ENCODE measurements at regions not wholly inside any gene's neighbourhood (a gene's known extent, or its start where the extent isn't known, plus 50 kb on each side); places are given as distances from the start of the nearest gene placed in this dataset.

DNA sequence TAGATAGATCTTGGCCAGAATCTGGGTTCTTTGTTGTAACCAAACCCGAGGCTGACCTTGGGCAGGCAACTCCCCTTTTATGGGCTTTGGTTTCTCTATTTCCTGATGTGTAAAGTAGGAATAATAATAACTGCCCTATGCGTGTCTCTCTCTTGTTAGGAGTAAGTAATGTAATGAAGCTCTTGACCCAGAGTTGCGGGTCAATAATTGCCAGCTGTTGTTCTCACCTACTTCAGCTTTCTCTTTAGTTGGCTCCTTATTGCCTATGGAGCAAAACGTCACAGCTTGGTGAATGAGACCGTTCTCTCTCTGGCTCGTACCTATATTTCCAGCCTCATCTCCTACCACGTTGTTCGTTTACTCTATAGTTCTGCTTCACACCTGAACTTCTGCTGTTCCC lies 56.6 kb upstream of the KIRREL3 start:
- Mint-ChIP-seq H3K4me3 (ENCODE audit: unreplicated experiment) (no peak overlapping the region), H3K36me3 (ENCODE audit: unreplicated experiment) (no peaks in the 10 kb centered on the region), H3K27ac (ENCODE audit: unreplicated experiment) (no peak overlapping the region), H3K9me3 (ENCODE audit: unreplicated experiment) (no peaks in the 10 kb centered on the region), H3K4me1 (ENCODE audit: unreplicated experiment) (no peaks in the 10 kb centered on the region), H3K27me3 (ENCODE audit: unreplicated experiment) (peaks cover 11% of the 10 kb centered on the region)
- TF ChIP-seq, protein P1, sequence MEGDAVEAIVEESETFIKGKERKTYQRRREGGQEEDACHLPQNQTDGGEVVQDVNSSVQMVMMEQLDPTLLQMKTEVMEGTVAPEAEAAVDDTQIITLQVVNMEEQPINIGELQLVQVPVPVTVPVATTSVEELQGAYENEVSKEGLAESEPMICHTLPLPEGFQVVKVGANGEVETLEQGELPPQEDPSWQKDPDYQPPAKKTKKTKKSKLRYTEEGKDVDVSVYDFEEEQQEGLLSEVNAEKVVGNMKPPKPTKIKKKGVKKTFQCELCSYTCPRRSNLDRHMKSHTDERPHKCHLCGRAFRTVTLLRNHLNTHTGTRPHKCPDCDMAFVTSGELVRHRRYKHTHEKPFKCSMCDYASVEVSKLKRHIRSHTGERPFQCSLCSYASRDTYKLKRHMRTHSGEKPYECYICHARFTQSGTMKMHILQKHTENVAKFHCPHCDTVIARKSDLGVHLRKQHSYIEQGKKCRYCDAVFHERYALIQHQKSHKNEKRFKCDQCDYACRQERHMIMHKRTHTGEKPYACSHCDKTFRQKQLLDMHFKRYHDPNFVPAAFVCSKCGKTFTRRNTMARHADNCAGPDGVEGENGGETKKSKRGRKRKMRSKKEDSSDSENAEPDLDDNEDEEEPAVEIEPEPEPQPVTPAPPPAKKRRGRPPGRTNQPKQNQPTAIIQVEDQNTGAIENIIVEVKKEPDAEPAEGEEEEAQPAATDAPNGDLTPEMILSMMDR (IDR thresholded peaks at IDR 0.05) = no peak
- DNase-seq (ENCODE audit: extremely low spot score, unreplicated experiment) = no peak

DNA sequence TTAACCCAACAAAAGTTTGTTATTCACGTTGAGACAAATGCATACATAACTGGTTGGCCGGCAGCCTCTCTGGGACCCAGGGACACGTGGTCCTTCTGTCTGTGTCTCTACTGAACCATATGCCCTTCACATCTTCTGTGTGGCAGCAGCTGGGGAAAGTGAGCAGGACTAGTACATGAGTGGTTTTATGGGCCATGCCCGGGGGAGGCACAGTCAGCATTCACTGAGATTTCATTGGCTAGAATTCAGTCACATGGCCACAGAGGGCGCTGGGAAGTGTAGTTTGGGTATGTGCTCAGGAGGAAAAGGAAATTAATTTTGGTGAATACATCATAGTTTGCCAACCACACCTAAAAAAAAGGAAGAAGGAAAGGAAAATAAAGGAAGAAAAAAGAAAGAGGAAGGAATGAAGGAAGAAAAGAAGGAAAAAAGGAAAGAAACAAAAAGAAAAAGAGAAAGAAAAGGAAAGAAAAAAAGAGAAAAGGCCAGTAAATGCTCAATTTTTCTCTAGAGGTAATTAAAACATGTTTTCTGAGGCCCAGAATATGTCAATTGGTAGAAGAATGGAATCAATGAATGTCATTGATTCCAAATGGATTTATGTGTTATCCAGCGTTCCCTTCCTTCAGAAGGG lies 55.9 kb upstream of the KIRREL3 start:
- Mint-ChIP-seq H3K9me3 (ENCODE audit: unreplicated experiment) (no peaks in the 10 kb centered on the region), H3K4me3 (ENCODE audit: unreplicated experiment) (no peak overlapping the region), H3K27me3 (ENCODE audit: unreplicated experiment) (peaks cover 14% of the 10 kb centered on the region), H3K36me3 (ENCODE audit: unreplicated experiment) (no peaks in the 10 kb centered on the region), H3K27ac (ENCODE audit: unreplicated experiment) (no peak overlapping the region), H3K4me1 (ENCODE audit: unreplicated experiment) (no peaks in the 10 kb centered on the region)
- no peak for DNase-seq (ENCODE audit: extremely low spot score, unreplicated experiment)
- TF ChIP-seq, protein P1 (IDR thresholded peaks at IDR 0.05) = no peak

- no peak overlapping the region for H3K4me3 Mint-ChIP-seq (ENCODE audit: unreplicated experiment)
- no peak for DNase-seq (ENCODE audit: extremely low spot score, unreplicated experiment)
- TF ChIP-seq, protein P1 (IDR thresholded peaks at IDR 0.05) = no peak
- H3K4me1 Mint-ChIP-seq (ENCODE audit: unreplicated experiment) = no peaks in the 10 kb centered on the region
- H3K9me3 Mint-ChIP-seq (ENCODE audit: unreplicated experiment) = no peaks in the 10 kb centered on the region
- H3K27me3 Mint-ChIP-seq (ENCODE audit: unreplicated experiment) = peaks cover 14% of the 10 kb centered on the region
- no peaks in the 10 kb centered on the region for H3K36me3 Mint-ChIP-seq (ENCODE audit: unreplicated experiment)
- H3K27ac Mint-ChIP-seq (ENCODE audit: unreplicated experiment) = no peak overlapping the region
These were observed 54.7 kb upstream of the KIRREL3 start for GRCh38 chr11:127055236-127055635.

- no peak overlapping the region for H3K27ac Mint-ChIP-seq (ENCODE audit: unreplicated experiment)
- no peak overlapping the region for H3K4me3 Mint-ChIP-seq (ENCODE audit: unreplicated experiment)
- no peaks in the 10 kb centered on the region for H3K4me1 Mint-ChIP-seq (ENCODE audit: unreplicated experiment)
- DNase-seq (ENCODE audit: extremely low spot score, unreplicated experiment) = peak; percentile 38
- peaks cover 14% of the 10 kb centered on the region for H3K27me3 Mint-ChIP-seq (ENCODE audit: unreplicated experiment)
- no peaks in the 10 kb centered on the region for H3K36me3 Mint-ChIP-seq (ENCODE audit: unreplicated experiment)
- TF ChIP-seq, protein P1 (IDR thresholded peaks at IDR 0.05) = no peak
- H3K9me3 Mint-ChIP-seq (ENCODE audit: unreplicated experiment) = no peaks in the 10 kb centered on the region
These were observed 53.6 kb upstream of the KIRREL3 start for GRCh38 chr11:127054153-127054552.

DNA sequence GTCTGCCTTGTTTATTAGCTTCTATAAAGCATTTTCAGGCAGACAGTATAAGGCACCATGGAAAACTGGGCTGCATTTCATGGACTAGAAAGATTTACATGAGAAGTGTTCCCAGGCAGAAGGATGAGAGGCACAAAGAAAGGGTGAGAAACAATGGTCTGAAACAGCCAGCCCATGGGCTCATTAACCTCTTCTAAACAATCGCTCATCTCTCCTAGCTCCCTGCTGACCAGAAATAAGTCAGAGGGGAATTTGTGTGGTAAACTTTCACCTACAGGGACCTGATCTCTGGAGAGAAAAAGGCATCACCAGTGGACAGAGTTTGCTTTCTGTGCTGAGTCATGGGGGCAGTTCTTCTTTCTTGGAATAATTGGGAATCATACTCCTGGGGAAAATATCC lies 51.8 kb upstream of the KIRREL3 start:
- no peak overlapping the region for H3K27ac Mint-ChIP-seq (ENCODE audit: unreplicated experiment)
- H3K9me3 Mint-ChIP-seq (ENCODE audit: unreplicated experiment) = no peaks in the 10 kb centered on the region
- DNase-seq (ENCODE audit: extremely low spot score, unreplicated experiment) = no peak
- H3K36me3 Mint-ChIP-seq (ENCODE audit: unreplicated experiment) = no peaks in the 10 kb centered on the region
- peaks cover 13% of the 10 kb centered on the region for H3K27me3 Mint-ChIP-seq (ENCODE audit: unreplicated experiment)
- TF ChIP-seq, protein P1 (IDR thresholded peaks at IDR 0.05) = no peak
- H3K4me3 Mint-ChIP-seq (ENCODE audit: unreplicated experiment) = no peak overlapping the region
- H3K4me1 Mint-ChIP-seq (ENCODE audit: unreplicated experiment) = no peaks in the 10 kb centered on the region

Data from osteocyte (in vitro differentiated cells).